ENCODE measurements at regions not wholly inside any gene's neighbourhood (a gene's known extent, or its start where the extent isn't known, plus 50 kb on each side); places are given as distances from the start of the nearest gene placed in this dataset.
"Not testable (repeated sequence)": the region's sequence is repeated elsewhere in the genome, so short reads cannot be mapped to it uniquely, and the experiment has no call there.

GRCh38 chr12:73065913-73066312, 793.7 kb downstream of the TRHDE start:
- no peak for DNase-seq

GRCh38 chr12:73067616-73068015, 795.4 kb downstream of the TRHDE start:
- no peak for DNase-seq

- no peak for DNase-seq
Measured at GRCh38 chr12:73072214-73072613, 800.0 kb downstream of the TRHDE start.

- DNase-seq: no peak
Measured at GRCh38 chr12:73076760-73077159, 804.6 kb downstream of the TRHDE start.

GRCh38 chr12:73083736-73084135, 811.6 kb downstream of the TRHDE start:
- no peak for DNase-seq

GRCh38 chr12:73106296-73106695, 834.1 kb downstream of the TRHDE start:
- no peak for DNase-seq

GRCh38 chr12:73106896-73107295, 834.7 kb downstream of the TRHDE start:
- no peak for DNase-seq

- no peak for DNase-seq
Measured at GRCh38 chr12:73110816-73111215, 838.6 kb downstream of the TRHDE start.

- no peak for DNase-seq
Measured at GRCh38 chr12:73112035-73112816, 840.1 kb downstream of the TRHDE start.

- DNase-seq: no peak
Measured at GRCh38 chr12:73124480-73124879, 852.3 kb downstream of the TRHDE start.

- no peak for DNase-seq
Measured at GRCh38 chr12:73125148-73125547, 853.0 kb downstream of the TRHDE start.

- no peak for DNase-seq
Measured at GRCh38 chr12:73136386-73136785, 864.2 kb downstream of the TRHDE start.

GRCh38 chr12:73139642-73140041, 867.5 kb downstream of the TRHDE start:
- not testable (repeated sequence) for DNase-seq

GRCh38 chr12:73158341-73158740, 886.2 kb downstream of the TRHDE start:
- DNase-seq: no peak

- no peak for DNase-seq
Measured at GRCh38 chr12:73159954-73160353, 887.8 kb downstream of the TRHDE start.

GRCh38 chr12:73161970-73162369, 889.8 kb downstream of the TRHDE start:
- no peak for DNase-seq

GRCh38 chr12:73180734-73181133, 908.6 kb downstream of the TRHDE start:
- no peak for DNase-seq

GRCh38 chr12:73181244-73181643, 909.1 kb downstream of the TRHDE start:
- DNase-seq: no peak

- no peak for DNase-seq
Measured at GRCh38 chr12:73185403-73185802, 913.2 kb downstream of the TRHDE start.

- no peak for DNase-seq
Measured at GRCh38 chr12:73186272-73186671, 914.1 kb downstream of the TRHDE start.

- no peak for DNase-seq
Measured at GRCh38 chr12:73187765-73188164, 915.6 kb downstream of the TRHDE start.

- no peak for DNase-seq
Measured at GRCh38 chr12:73210548-73211204, 938.5 kb downstream of the TRHDE start.

- DNase-seq: no peak
Measured at GRCh38 chr12:73220951-73221350, 948.8 kb downstream of the TRHDE start.

GRCh38 chr12:73221398-73221797, 949.2 kb downstream of the TRHDE start:
- no peak for DNase-seq

- no peak for DNase-seq
Measured at GRCh38 chr12:73221836-73222235, 949.7 kb downstream of the TRHDE start.
